ENCODE measurements at regions not wholly inside any gene's neighbourhood (a gene's known extent, or its start where the extent isn't known, plus 50 kb on each side); places are given as distances from the start of the nearest gene placed in this dataset.

GRCh38 chr21:24436236-24436635 is 1171.0 kb downstream of the MRPL39 start:
- Histone ChIP-seq H3K4me2 (ENCODE audit: insufficient read depth, low read length) (no peak overlapping the region), H4K20me1 (replicated peaks; ENCODE audit: control insufficient read depth, extremely low read depth, insufficient read depth, low read length) (no peaks in the 10 kb centered on the region), H3K27me3 (ENCODE audit: control insufficient read depth in 2 of 2, insufficient read depth in 2 of 2, low read length in 2 of 2) (no peaks in the 10 kb centered on the region), H3K4me3 (replicated peaks in 1 of 3; ENCODE audit: insufficient read depth in 1 of 3, low read depth in 1 of 3, low read length in 3 of 3) (no peak overlapping the region), H3K9me1 (replicated peaks; ENCODE audit: control insufficient read depth, extremely low read depth, insufficient read depth, low read length) (no peaks in the 10 kb centered on the region), H3K36me3 (ENCODE audit: control insufficient read depth in 2 of 2, extremely low read depth in 1 of 2, insufficient read depth in 2 of 2, low read length in 2 of 2) (no peaks in the 10 kb centered on the region), H3K4me1 (ENCODE audit: control insufficient read depth, extremely low read depth, insufficient read depth, low read length) (no peaks in the 10 kb centered on the region), H2AFZ (ENCODE audit: low read depth, low read length) (no peak overlapping the region), H3K79me2 (ENCODE audit: control insufficient read depth, insufficient read depth, low read length) (no peaks in the 10 kb centered on the region), H3K9me3 (replicated peaks; ENCODE audit: control insufficient read depth, insufficient read depth, low read length) (peaks cover 2% of the 10 kb centered on the region), H3K27ac (ENCODE audit: insufficient read depth, low read depth, low read length) (no peak overlapping the region), H3K9ac (replicated peaks; ENCODE audit: extremely low read depth, insufficient read depth, low read length) (no peak overlapping the region)
- BruUV-seq (replicated peaks): no TSS peak
- TF ChIP-seq POLR2A (IDR thresholded peaks at IDR 0.05; ENCODE audit: low read depth, low read length): no peak
- TF ChIP-seq MAX (IDR thresholded peaks at IDR 0.05; ENCODE audit: insufficient read depth, insufficient read length): no peak
- no peak for TF ChIP-seq MYC (IDR thresholded peaks at IDR 0.05; ENCODE audit: low read depth, low read length)
- TF ChIP-seq EZH2 (IDR thresholded peaks at IDR 0.05; ENCODE audit: borderline replicate concordance, low read depth, low read length, severe bottlenecking): no peak
- no peak for TF ChIP-seq POLR2AphosphoS5 (IDR thresholded peaks at IDR 0.05; ENCODE audit: insufficient read depth, low read depth, low read length)
- TF ChIP-seq CTCF (IDR thresholded peaks at IDR 0.05; ENCODE audit: extremely low read depth in 1 of 2, insufficient read depth in 1 of 2, low read depth in 1 of 2, low read length in 2 of 2): no peak
- no peak for TF ChIP-seq FOS (IDR thresholded peaks at IDR 0.05; ENCODE audit: borderline replicate concordance, insufficient read depth, low read length)
- ChIA-PET POLR2A (no interaction called here), CTCF (no interaction called here)
- intact Hi-C loops (cut with micrococcal nuclease) (no loop called here), dilution Hi-C loops (cut with MboI; ENCODE audit: extremely low pct_ligation_motif_present, low sequenced_read_pairs) (no loop called here)
- no peak for FAIRE-seq
- no peak for DNase-seq (ENCODE audit: low read depth, low spot score)

Measured in endothelial cell of umbilical vein (primary cell).